GM19397 (cell line): ENCODE measurements at regions not wholly inside any gene's neighbourhood (a gene's known extent, or its start where the extent isn't known, plus 50 kb on each side); places are given as distances from the start of the nearest gene placed in this dataset.

Experiments used
- ATAC-seq: cut with Tn5 transposase; IDR thresholded peaks from one replicate; pipeline ENCODE4 v1.9.1; 2021; ENCODE audit warnings: mild to moderate bottlenecking, moderate library complexity; ENCODE audit not compliant: unreplicated experiment

DNA sequence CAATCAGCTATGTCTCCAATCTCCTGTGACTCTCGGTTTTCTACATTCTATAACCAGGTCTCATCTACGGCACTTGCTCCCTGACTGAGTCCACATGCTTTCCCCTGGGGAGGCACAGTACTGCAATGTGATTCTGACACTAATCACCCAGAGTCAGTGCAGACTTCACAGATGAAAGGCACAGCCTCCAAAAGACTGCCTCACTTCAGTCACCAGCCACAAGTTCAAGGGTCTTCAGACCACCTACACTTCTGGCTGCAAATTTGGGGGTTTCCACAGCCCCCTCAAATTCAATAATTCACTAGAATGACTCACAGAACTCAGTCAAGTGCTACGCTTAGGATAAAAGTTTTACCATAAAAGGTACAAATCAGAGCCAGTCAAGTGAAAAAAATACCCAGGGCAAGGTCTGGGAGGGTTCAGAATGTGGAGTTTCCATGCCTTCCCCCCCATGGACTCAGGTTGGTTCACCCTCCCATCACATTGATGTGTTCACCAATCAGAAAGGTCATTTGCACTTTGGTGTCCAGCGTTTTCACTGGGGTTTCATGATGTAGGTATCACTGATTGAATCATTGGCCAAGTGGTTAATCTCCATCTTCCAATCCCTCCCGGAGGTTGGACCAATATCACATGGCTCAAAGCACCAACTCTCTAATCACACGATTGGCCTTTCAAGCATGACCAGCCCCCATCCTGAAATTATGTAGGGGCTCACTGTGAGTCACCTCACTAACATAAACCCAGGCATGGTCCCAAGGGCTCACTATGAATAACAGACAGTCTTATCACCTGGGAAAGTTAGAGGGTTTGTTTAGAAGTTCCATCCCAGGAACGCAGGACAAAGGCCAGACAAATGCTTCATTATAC is 182.9 kb upstream of the CAMK1G start:
- ATAC-seq: no peak

DNA sequence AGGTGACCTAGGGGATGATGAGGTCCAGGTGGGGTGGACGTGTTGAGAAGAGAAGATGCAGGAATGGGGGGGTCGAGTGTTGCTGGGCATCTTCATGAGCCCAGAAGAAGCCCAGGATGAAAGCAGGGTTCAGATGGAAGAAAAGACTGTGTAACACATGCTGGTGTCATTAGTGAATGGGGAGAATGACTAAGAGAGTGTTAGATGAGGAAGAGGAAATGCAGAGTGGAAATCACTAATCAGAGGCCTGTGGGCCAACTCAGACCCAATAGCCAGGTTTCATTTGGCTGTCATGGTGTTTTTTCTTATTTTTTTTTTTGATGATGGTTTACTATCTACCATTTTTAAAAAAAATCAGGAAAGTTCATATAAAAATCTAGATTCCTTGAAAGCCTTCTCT is 180.8 kb upstream of the CAMK1G start:
- no peak for ATAC-seq

DNA sequence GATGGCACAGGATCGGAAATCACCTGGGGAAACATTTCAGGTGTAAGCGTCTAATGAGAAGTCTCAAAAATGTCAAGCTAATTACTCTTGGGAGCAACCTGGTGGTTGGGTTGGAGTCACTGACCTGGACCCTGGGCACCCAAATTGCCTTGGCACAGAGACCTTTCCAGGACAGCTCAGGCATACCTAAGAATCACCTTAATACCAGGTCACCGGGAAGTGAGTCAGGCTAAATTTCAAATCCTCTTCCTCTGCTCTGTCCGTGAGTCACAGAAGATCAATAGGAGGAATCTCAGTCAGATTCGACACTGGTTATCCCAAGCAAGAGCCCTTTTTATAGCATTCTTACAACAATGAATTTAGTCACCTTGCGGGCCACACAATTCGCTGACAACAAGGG is 179.6 kb upstream of the CAMK1G start:
- no peak for ATAC-seq

DNA sequence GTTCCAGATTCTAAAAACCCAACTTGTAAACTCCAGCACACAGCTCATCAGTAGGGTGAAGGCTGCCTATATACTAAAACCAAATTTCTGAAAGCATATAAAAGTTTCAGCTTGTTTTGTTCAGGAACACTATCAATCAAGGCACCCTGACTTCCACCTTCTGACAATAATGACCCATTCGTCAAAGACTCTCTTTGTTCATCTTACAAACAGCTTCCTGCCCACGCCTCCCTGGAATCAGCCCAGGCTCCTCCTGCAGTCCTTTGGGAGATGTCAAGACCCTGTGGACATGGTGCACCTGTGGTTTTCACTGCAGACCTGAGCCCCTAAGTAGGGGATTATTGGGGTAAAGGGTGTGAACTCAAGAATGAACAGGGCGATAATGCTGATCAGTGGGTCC is 178.9 kb upstream of the CAMK1G start:
- ATAC-seq: no peak

DNA sequence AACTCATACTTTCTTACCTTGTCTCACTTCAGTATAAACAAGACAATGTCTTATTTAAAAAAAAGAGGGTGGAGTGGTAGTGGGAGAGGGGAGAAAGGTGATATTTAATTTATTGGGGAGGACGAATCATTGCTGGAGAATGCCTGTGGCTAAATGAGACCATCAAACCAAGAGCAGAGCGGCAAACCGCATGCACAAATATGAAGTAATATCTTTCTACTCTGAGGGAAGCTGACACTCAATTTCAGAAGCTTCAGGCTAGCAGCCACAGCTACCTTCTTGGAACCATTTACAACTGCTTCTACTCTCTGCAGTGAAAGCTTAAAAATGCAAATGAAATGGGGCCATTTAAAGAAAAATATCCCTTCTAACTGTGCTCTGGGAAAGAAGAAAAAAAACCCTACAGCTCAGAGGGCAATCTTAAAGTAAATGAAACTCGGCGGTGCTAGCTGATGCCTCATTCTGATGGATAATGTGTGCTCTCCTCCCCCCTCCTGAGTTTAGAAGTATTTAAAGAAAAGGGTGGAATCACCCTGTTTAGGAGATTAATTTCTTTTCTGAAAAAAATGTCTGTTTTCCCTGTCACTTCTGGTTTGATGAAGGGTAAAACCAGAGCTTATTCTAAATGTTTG is 178.2 kb upstream of the CAMK1G start:
- no peak for ATAC-seq

DNA sequence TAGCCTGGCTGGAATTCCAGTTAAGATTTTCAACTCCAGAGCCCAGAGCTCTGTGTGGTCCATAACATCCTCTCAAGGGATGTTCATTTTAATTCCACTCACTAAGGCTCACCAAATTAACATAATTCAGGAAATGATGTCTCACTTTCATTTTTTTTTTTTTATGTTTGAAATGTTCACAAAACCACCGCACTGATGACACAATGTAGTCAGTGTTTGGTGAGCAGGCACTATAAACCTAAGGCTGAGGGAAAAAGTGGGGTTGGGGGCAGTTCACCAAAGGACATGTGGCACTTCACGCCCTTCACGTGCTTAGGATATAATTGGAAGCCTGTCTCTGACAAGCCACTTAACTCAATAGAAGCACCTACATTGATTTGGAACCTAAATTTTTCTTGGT is 177.3 kb upstream of the CAMK1G start:
- ATAC-seq: no peak

DNA sequence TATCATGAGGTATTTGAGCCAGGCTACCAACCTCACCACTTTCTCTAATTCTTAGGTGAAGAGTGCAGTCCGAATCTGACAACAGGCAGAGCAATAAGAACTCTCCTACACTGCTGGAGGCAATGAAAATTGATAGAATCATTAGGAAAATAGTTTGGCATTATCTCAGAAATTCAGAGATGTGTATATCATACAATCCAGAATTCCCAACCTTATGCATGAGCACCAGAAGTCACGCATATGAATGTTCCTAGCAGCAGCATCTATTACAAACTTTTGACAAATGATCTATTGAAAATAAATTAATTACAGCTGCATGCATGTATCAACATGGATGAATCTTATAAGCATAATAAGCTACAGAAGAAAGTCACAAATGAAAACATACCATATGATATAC is 176.9 kb upstream of the CAMK1G start:
- ATAC-seq: no peak

DNA sequence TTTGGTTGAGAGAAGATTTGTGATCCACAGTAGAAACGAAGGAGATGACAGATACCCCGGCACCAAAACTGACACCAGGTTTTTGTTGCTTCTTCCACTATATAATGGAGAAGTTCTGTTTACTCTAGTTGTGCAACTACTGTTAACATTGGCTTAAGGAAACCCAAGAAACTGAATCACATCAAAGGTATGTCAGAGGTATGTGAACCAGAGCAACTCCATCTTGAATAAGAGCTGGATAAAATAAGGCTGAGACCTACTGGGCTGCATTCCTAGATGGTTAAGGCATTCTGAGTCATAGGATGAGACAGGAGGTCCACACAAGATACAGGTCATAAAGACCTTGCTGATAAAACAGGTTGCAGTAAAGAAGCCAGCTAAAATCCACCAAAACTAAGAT is 173.7 kb upstream of the CAMK1G start:
- ATAC-seq: no peak

DNA sequence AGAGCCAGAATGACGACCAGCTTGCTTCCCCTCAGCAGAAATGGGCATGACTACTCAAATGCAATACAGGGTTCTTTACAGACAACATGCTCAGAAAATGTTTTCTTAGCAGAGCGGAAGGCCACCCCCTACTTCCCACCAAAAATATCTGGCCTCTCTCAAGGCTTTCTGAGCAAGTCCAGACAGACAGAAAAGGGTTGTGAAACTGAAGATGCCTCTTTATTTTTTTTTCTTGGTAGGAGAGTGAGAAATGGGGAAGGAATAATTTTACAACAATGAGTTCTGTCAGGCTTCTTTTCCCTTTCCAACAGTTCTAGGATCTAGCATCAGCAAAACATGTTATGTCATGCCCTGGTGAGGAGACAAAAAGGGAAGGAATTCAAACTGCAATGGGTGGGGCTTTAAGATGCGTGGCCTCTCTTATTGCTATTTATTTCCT is 172.0 kb upstream of the CAMK1G start:
- no peak for ATAC-seq

DNA sequence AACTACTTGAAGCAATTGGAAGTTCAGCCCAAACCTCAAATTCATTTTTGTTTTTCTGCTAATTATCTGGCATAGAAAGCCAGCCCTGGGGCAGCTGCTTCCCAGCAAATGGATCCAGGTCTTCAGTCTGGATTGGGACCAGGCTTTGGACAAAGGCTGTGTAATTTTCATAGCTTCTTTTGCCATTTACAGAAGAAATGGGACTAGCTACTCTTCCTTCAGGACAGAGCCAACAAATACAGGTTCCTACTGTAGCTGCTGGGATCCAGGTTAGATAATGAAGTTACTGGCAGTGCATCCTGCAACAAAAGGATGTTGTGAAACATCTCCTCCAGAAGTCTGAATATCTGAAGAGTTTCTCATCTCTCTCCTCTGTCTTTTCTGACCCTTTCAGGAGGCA is 171.5 kb upstream of the CAMK1G start:
- no peak for ATAC-seq

DNA sequence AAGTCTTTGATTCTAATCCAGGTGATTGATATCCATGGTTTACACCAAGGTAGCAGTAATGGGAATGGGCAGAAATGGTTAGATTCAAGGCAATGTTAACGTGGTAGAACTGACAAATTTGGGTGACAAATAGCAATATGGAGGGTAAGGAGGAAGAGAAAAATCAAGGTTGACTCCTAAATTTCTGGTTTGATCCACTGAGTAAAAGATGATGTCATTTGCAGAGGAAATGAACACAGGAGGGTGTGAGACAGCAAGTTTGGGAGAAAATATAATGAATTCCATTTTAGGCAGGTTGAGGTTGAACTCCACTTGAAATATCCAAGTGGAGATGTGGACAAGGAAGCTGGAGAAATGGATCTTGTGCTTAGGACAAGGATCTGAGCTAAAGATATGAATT is 170.9 kb upstream of the CAMK1G start:
- ATAC-seq: no peak

DNA sequence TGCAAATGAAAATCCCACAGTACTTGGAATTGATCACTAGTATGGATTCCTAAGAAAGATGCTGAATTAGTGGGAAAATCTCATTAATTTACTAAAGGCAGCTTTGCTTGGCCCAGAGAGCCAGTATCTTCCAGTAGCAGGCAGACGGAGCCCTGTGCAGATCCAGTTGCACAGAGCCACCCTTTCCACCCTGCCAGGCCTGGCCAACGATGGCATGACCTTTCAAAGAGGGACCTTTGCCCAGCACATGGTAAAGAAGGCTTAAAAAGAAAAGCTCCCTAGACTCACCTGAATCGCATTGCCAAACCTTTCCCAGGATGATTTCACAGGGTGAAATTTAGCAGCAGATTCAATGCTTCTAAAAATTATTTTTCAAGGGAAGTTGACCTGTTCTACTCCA is 170.5 kb upstream of the CAMK1G start:
- no peak for ATAC-seq

DNA sequence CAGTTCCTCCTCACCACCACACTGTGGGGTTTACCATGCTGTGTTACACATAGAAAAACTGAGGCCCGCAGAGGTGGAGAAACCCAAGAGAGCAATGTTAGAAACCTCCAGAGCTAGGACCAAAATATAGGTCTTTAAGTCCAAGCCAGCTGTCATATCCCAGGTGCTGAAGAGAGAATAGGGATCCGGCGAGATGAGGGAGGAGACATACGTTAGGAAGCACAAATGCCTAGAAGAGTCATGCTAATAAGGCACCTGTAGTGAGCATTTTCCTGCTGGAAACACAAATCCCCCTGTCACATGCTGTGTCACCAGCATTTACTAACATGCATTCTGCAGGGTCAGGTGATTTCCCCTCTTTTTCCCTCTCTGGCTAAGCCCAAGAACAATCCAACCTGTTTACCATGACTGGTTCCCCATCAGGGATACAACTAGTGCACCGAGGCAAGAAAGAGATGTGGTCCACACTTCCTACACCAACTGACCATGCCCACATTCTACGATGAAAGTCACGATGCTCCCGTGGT is 168.6 kb upstream of the CAMK1G start:
- no peak for ATAC-seq

DNA sequence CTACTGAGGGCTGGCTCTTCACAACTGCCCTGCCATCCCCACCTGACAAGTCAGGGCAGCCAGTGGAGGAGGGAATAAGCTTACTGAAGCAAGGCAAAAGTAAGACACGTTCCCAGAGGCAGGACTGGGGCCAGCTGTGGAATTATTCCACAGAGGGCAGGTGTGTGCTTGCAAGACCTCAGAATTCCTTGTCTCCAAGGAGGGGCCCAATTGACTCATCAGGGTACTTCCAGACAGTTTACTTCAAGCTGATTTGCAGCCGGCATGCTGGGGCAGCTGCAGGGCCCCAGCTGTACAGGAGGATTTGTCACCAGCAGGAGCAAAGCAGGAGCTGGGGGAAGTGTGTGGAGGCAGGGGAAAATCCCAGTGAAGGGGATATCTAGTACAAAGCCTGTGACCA is 167.5 kb upstream of the CAMK1G start:
- no peak for ATAC-seq

DNA sequence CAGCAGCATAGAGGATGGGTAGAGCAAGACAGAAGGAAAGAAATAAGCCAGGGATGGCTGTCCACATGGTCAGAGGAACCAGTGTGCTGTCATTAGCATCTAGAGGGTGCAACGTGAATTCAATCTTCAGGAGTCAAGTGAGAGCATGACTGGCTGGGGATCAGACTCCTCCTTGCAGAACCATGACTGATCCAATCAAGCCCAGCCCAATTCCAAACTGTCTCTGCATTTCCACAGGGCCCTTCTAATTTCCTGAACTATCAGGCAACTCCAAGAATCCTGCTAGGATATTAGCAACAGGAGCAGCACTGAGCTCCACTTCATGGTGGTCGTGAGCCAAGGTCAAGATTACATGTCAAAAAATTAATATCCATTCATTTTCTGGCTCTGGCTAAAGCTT is 166.8 kb upstream of the CAMK1G start:
- no peak for ATAC-seq

DNA sequence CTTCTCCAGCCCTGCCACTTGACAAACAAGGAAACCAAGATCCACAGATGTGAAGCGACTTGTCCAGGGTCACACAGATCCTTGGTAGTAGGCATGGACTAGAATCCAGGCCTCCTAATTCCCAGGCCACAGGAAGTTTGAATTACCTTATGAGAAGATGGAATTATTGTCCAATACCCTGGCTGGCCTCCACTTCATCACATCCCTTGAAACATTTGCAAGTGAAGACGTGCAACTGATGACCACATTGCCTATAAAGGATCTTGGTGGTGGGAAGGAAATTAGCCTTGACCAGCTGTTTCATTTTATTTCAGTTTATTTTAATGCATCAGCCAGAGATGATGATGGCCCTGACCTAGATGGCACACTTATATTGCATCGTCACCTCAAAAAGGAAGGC is 165.8 kb upstream of the CAMK1G start:
- ATAC-seq: no peak

DNA sequence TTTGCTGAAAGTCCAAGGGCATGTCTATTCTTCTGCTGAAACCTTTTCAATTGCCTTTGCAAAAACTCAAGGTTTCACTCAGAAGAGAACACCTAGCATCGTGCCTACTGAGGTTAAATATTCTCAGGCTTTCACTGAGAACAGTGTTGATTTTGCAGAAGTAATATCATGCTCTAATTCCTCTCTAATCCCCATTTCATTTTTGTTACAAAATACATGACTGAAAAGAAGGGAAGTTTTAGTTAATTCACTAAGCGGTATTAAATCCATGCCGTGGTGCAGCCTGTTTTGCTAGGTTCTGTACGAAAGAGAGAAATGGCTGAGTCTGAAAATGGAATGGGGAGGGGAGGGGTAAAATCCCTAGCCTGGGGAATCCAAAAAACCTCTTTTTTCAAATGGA is 163.2 kb upstream of the CAMK1G start:
- ATAC-seq: no peak

DNA sequence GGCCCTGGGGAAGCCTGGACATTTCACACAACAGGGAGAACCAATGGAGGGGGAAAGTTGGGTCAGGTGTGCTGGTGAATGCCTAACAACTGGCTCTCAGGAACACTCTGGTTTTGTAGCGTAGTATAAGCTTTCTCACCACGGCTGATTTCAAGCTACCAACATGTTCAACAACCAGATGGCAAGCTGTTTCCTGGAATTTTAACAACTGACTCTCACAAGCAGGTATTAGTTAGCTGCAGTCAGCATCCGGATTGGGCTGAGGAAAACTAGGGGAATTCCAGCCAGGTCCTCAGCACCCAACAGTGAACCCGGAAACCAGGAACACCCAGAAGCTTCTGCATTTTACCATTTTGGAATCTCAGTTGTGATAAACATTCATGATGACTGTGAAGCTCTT is 162.3 kb upstream of the CAMK1G start:
- ATAC-seq: no peak

DNA sequence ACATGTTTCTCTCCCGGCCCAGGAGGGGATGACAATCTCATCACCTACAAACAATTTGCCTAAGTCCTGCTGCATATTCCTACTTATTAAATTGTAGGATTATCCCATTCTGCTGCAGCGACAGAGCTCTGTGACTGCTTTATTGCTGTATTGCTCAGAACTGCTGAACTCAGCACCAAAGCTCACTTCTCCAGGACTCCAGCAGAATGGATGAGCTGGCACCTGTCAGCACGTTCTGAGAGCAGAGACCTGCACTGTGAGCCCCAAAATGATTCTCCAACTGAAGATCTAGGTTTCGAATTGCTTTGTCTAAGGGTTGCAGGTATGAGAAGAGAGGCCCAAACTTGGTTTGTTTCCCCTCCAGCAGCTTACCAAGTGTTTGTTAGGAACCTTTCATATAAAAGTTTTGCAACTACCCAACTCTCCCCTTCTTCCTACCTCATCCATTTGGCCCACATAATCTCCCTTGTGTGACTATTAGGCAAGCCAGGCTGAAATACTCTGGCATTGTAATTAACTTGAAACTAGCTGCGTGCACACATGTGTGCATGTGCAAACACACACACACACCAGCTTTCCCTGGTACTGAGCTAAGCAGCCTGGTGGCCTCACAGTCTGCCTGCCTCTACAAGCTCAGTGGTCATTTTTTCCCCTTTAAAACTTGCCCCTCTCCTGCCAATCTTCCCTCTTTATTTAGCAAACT is 161.4 kb upstream of the CAMK1G start:
- no peak for ATAC-seq

DNA sequence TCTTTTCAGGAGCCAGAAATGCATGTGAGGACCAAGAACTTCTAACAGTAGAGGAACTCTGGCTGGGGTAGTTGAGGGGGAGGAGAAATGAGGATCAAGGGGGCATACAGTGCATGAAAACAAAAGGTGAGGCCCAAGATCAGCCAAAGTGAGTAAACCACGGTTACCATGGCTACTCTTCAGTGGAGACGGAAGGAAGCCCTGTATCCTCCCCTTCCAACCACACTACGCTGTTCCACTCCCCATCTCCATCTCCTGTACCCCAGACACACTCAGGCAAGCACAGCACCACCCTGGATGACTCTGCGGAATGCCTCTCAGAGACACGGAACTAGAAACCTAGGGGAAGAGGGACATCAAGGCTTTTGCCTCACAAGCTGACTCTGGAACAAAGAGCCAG is 157.6 kb upstream of the CAMK1G start:
- no peak for ATAC-seq

DNA sequence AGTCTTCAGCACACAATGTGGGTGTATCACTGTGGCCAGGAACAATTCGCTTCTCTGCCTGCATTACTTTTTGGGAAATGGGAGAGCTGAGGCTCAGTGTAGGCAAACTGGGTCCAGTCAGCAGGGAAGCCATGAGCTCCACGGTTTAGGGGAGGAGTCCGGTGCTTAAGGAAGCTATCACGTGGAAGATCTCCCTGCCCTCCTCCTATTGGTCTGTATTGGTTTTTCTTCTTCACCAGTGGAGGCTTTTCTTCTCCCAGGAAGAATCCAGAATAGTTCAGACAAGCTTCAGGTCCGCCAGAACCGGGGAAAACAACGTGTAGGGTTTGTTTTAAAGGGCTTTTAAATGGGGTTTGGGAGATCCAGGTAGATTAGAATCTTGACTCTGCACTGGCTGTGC is 156.2 kb upstream of the CAMK1G start:
- no peak for ATAC-seq

DNA sequence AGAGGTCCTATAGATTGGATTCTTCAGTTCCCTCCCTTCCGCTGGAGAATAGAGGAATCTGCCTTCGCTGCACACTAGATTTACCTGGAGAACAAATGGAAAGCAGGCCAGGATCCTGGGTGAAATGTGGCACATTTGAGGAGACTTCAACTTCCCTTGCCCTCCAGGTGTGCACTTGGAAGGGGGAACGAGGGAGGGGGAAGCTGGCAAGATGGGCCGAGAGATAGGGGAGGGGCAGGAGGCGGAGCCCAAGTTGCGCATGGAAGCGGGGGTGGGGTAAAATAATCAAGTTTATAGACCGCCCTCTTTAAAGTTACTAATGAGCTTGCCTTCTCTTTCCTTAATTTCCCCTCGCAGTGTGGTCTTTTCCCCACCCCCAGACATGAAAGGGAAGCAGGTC is 155.7 kb upstream of the CAMK1G start:
- ATAC-seq: no peak
